ENCODE measurements at regions not wholly inside any gene's neighbourhood (a gene's known extent, or its start where the extent isn't known, plus 50 kb on each side); places are given as distances from the start of the nearest gene placed in this dataset.

DNA sequence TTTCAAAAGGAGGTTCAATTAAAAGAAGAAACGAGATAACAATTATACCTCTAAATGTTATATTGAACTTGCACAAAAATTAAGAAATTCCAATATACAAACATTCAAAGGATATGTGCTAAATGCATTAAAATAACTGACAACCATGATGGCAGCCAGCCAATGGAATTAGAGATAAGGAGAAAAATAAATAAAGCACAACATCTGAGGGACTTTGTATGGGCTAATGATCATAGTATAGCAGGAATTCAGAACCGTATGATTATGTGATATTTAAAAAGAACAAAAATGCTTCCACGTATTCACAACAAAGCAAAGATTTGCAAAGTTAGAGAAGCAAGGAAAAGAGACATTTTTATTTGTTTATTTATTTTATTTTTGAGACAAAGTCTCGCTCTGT, 1103.0 kb downstream of the CBLN2 start:
- H3K9me3 ChIP-seq (ENCODE audit: insufficient read depth, low read length, severe bottlenecking) = no peaks in the 10 kb centered on the region
- ATAC-seq (ENCODE audit: insufficient read depth, low read depth) (no peak), DNase-seq (no peak)
- H3K9ac ChIP-seq (ENCODE audit: low read depth, low read length) = no peak overlapping the region
- no peaks in the 10 kb centered on the region for H3K27me3 ChIP-seq (ENCODE audit: insufficient read depth, low read length, poor library complexity)
- H3K4me2 ChIP-seq (ENCODE audit: insufficient read depth, low read length) = no peak overlapping the region
- no peaks in the 10 kb centered on the region for H3K79me2 ChIP-seq (ENCODE audit: insufficient read depth, low read length)
- no peak overlapping the region for H3K27ac ChIP-seq (ENCODE audit: low read length)
- no peaks in the 10 kb centered on the region for H3K4me1 ChIP-seq (ENCODE audit: insufficient read depth, low read length)
- H4K20me1 ChIP-seq (ENCODE audit: insufficient read depth, low read length) = no peaks in the 10 kb centered on the region
- no peaks in the 10 kb centered on the region for H3K36me3 ChIP-seq (ENCODE audit: insufficient read depth, low read length)
- no peak overlapping the region for H2AFZ ChIP-seq (ENCODE audit: low read depth, low read length)
- H3K4me3 ChIP-seq (ENCODE audit: low read depth in 1 of 2, low read length in 2 of 2) = no peak overlapping the region
- TF ChIP-seq, protein P1, sequence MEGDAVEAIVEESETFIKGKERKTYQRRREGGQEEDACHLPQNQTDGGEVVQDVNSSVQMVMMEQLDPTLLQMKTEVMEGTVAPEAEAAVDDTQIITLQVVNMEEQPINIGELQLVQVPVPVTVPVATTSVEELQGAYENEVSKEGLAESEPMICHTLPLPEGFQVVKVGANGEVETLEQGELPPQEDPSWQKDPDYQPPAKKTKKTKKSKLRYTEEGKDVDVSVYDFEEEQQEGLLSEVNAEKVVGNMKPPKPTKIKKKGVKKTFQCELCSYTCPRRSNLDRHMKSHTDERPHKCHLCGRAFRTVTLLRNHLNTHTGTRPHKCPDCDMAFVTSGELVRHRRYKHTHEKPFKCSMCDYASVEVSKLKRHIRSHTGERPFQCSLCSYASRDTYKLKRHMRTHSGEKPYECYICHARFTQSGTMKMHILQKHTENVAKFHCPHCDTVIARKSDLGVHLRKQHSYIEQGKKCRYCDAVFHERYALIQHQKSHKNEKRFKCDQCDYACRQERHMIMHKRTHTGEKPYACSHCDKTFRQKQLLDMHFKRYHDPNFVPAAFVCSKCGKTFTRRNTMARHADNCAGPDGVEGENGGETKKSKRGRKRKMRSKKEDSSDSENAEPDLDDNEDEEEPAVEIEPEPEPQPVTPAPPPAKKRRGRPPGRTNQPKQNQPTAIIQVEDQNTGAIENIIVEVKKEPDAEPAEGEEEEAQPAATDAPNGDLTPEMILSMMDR (IDR thresholded peaks at IDR 0.05; ENCODE audit: borderline replicate concordance, extremely low read depth, low read length, poor library complexity, severe bottlenecking) = no peak
- no peak for TF ChIP-seq EZH2 (IDR thresholded peaks at IDR 0.05; ENCODE audit: borderline replicate concordance, low read depth, low read length, severe bottlenecking)

DNA sequence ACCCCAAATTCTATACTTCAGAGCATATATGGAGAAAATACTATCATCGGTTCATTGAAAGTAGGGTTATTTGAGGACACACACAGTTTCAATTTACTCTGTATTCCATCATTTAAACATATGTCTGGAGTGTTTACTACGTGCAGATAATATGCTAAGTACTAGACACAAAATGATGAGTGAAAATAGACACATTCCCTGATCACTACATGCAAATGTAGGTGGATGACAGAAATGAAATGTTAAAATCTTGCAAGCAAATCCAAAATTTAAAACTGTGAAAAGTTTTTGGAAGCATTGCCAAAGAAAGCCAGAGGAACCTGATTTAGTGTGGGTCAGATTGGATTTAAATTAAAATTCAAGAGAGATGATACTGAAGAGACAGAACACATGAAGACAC, 1106.6 kb downstream of the CBLN2 start:
- Histone ChIP-seq H3K9me3 (ENCODE audit: insufficient read depth, low read length, severe bottlenecking) (no peaks in the 10 kb centered on the region), H3K4me2 (ENCODE audit: insufficient read depth, low read length) (no peak overlapping the region), H3K4me3 (ENCODE audit: low read depth in 1 of 2, low read length in 2 of 2) (no peak overlapping the region), H3K4me1 (ENCODE audit: insufficient read depth, low read length) (no peaks in the 10 kb centered on the region), H2AFZ (ENCODE audit: low read depth, low read length) (no peak overlapping the region), H3K27ac (ENCODE audit: low read length) (no peak overlapping the region), H4K20me1 (ENCODE audit: insufficient read depth, low read length) (no peaks in the 10 kb centered on the region), H3K79me2 (ENCODE audit: insufficient read depth, low read length) (no peaks in the 10 kb centered on the region), H3K9ac (ENCODE audit: low read depth, low read length) (no peak overlapping the region), H3K36me3 (ENCODE audit: insufficient read depth, low read length) (no peaks in the 10 kb centered on the region), H3K27me3 (ENCODE audit: insufficient read depth, low read length, poor library complexity) (no peaks in the 10 kb centered on the region)
- TF ChIP-seq, protein P1 (IDR thresholded peaks at IDR 0.05; ENCODE audit: borderline replicate concordance, extremely low read depth, low read length, poor library complexity, severe bottlenecking) = no peak
- no peak for DNase-seq
- no peak for ATAC-seq (ENCODE audit: insufficient read depth, low read depth)

DNA sequence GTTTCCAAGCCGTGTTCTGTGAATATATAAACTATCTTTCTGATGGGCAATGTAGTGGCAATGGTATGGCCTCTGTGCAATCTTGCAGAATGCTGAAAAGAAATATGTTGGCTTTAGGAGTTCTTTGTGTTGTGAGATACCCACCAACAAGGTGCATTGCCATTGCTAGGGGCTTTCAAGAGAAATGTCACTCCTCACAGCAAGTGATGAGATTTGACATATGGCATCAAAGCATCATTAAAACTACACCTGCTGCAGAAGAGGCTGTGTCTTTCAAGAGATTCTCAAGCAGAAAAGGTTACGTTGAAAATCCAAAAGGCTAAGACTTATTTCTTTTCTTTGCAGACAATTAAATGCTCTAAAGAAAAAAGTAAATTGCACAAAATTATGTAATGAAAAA, 1110.8 kb downstream of the CBLN2 start:
- Histone ChIP-seq H3K4me2 (ENCODE audit: insufficient read depth, low read length) (no peak overlapping the region), H3K9me3 (ENCODE audit: insufficient read depth, low read length, severe bottlenecking) (no peaks in the 10 kb centered on the region), H3K9ac (ENCODE audit: low read depth, low read length) (no peak overlapping the region)

More for the DNA sequence above, 1110.8 kb downstream of the CBLN2 start:
- H4K20me1 ChIP-seq (ENCODE audit: insufficient read depth, low read length) = no peaks in the 10 kb centered on the region
- TF ChIP-seq EZH2 (IDR thresholded peaks at IDR 0.05; ENCODE audit: borderline replicate concordance, low read depth, low read length, severe bottlenecking) = no peak
- TF ChIP-seq, protein P1 (IDR thresholded peaks at IDR 0.05; ENCODE audit: borderline replicate concordance, extremely low read depth, low read length, poor library complexity, severe bottlenecking) = no peak
- H3K4me3 ChIP-seq (ENCODE audit: low read depth in 1 of 2, low read length in 2 of 2) = no peak overlapping the region
- H3K27ac ChIP-seq (ENCODE audit: low read length) = no peak overlapping the region
- H2AFZ ChIP-seq (ENCODE audit: low read depth, low read length) = no peak overlapping the region
- H3K27me3 ChIP-seq (ENCODE audit: insufficient read depth, low read length, poor library complexity) = no peaks in the 10 kb centered on the region
- H3K4me1 ChIP-seq (ENCODE audit: insufficient read depth, low read length) = no peaks in the 10 kb centered on the region
- ATAC-seq (ENCODE audit: insufficient read depth, low read depth) = no peak
- DNase-seq = no peak
- no peaks in the 10 kb centered on the region for H3K36me3 ChIP-seq (ENCODE audit: insufficient read depth, low read length)
- H3K79me2 ChIP-seq (ENCODE audit: insufficient read depth, low read length) = no peaks in the 10 kb centered on the region
